B cell (primary cell): ENCODE measurements at regions not wholly inside any gene's neighbourhood (a gene's known extent, or its start where the extent isn't known, plus 50 kb on each side); places are given as distances from the start of the nearest gene placed in this dataset.

Source experiments
- ATAC-seq: fragments of 200-7000 bp; cut with Tn5 transposase; one replicate; pipeline ENCODE4 v1.10.0; 2021; ENCODE audit warnings: low read depth, mild to moderate bottlenecking, moderate number of reproducible peaks, moderate library complexity
- CTCF ChIA-PET: fragments of 350-600 bp; sonication (Branson Sonifier 250); formaldehyde crosslinking; loops from one replicate; lab custom pipeline; 2021; ENCODE audit warnings: antibody characterized with exemption, inconsistent platforms; lab: Charles Lee
- POLR2A ChIA-PET: fragments of 350-600 bp; sonication (Branson Sonifier 250); formaldehyde crosslinking; loops from one replicate; lab custom pipeline; 2021; ENCODE audit warnings: antibody characterized with exemption; lab: Charles Lee
- DNase-seq: peaks from one replicate; pipeline ENCODE4 v3.0.0; 2013
- H2AFZ ChIP-seq: 2 replicates; pipeline ENCODE4 v1.6.1; 2012; ENCODE audit warnings: mild to moderate bottlenecking, low read depth, low read length; ENCODE audit not compliant: insufficient read depth, poor library complexity, severe bottlenecking
- H3K27ac ChIP-seq, 2 donors: 1 replicate in 1 of 2; 2 replicates in 1 of 2; pipeline ENCODE4 v1.5.1; 2012 to 2013; ENCODE audit warnings: low read length in 2 of 2, mild to moderate bottlenecking in 2 of 2, moderate library complexity in 1 of 2
- H3K27me3 ChIP-seq, 4 experiments: fragments of 200-600 bp in 1 of 4; sonication (generic) in 1 of 4; replicated peaks in 1 of 4; 1 replicate in 2 of 4; 2 replicates in 2 of 4; pipeline versions ENCODE4 v1.6.1 to v1.7.0; 2013 to 2016; ENCODE audit warnings: low read length in 3 of 4, mild to moderate bottlenecking in 2 of 4, mixed read lengths in 1 of 4, moderate library complexity in 1 of 4; ENCODE audit not compliant: insufficient read depth in 4 of 4, control insufficient read depth in 3 of 4; ENCODE audit errors: control extremely low read depth in 1 of 4
- H3K36me3 ChIP-seq, 2 experiments: replicated peaks in 1 of 2; 1 replicate in 1 of 2; 2 replicates in 1 of 2; pipeline versions ENCODE4 v1.6.1 to v1.7.1; 2013; ENCODE audit warnings: low read length in 1 of 2; ENCODE audit not compliant: insufficient read depth in 2 of 2, control insufficient read depth in 1 of 2; ENCODE audit errors: control extremely low read depth in 1 of 2, extremely low read depth in 1 of 2
- H3K4me1 ChIP-seq, 2 donors: fragments of 200-600 bp in 1 of 2; sonication (generic) in 1 of 2; 1 replicate in 1 of 2; 2 replicates in 1 of 2; pipeline versions ENCODE4 v1.5.1 to v1.6.1; 2013 to 2017; ENCODE audit warnings: low read length in 2 of 2; ENCODE audit not compliant: control insufficient read depth in 2 of 2, insufficient read depth in 2 of 2
- H3K4me2 ChIP-seq: replicated peaks from 2 replicates; pipeline ENCODE3; 2012; ENCODE audit warnings: mild to moderate bottlenecking, low read depth, low read length; ENCODE audit not compliant: poor library complexity, severe bottlenecking
- H3K4me3 ChIP-seq, 5 experiments: fragments of 200-600 bp in 1 of 5; sonication (generic) in 1 of 5; 1 replicate in 3 of 5; 2 replicates in 2 of 5; pipeline versions ENCODE4 v1.5.1 to v1.7.0; 2011 to 2016; ENCODE audit warnings: low read length in 4 of 5, mild to moderate bottlenecking in 4 of 5, low read depth in 2 of 5, control low read depth in 1 of 5, moderate library complexity in 1 of 5; ENCODE audit not compliant: insufficient read depth in 1 of 5; ENCODE audit errors: control extremely low read depth in 1 of 5, extremely low read depth in 1 of 5
- H3K79me2 ChIP-seq: fragments of 200-600 bp; sonication (generic); one replicate; pipeline ENCODE4 v1.6.0; 2016; ENCODE audit warnings: low read length; ENCODE audit not compliant: control insufficient read depth, insufficient read depth
- H3K9ac ChIP-seq: fragments of 200-600 bp; sonication (generic); 2 replicates; pipeline ENCODE4 v1.6.1; 2017; ENCODE audit warnings: mild to moderate bottlenecking, low read length, moderate library complexity
- H3K9me3 ChIP-seq, 3 donors: one replicate each; pipeline versions ENCODE4 v1.6.1 to v1.7.1; 2013; ENCODE audit warnings: low read length in 2 of 3; ENCODE audit not compliant: control insufficient read depth in 2 of 3, insufficient read depth in 1 of 3; ENCODE audit errors: control extremely low read depth in 1 of 3
- H4K20me1 ChIP-seq: 2 replicates; pipeline ENCODE4 v1.6.0; 2012; ENCODE audit warnings: mild to moderate bottlenecking, low read length; ENCODE audit not compliant: insufficient read depth, control insufficient read depth, poor library complexity, severe bottlenecking
- H3K27ac Mint-ChIP-seq: one replicate; pipeline ENCODE4 v1.8.0; 2021; ENCODE audit warnings: mixed read lengths
- H3K27me3 Mint-ChIP-seq: one replicate; pipeline ENCODE4 v1.8.0; 2021; ENCODE audit warnings: mixed read lengths
- H3K4me1 Mint-ChIP-seq: one replicate; pipeline ENCODE4 v1.8.0; 2021; ENCODE audit warnings: mixed read lengths
- H3K4me3 Mint-ChIP-seq: one replicate; pipeline ENCODE4 v1.8.0; 2021; ENCODE audit warnings: mixed read lengths
- H3K9me3 Mint-ChIP-seq: one replicate; pipeline ENCODE4 v1.8.0; 2022; ENCODE audit warnings: mixed read lengths; ENCODE audit not compliant: insufficient read depth
- CTCF ChIP-seq: fragments of 200-600 bp; IDR thresholded peaks from one replicate; pipeline ENCODE4 v1.8.0; 2022; ENCODE audit warnings: antibody characterized with exemption, mild to moderate bottlenecking
- EZH2 ChIP-seq: IDR thresholded peaks from 2 replicates; pipeline ENCODE4 v1.6.1; 2012; ENCODE audit warnings: borderline replicate concordance, low read depth, mild to moderate bottlenecking, moderate library complexity, low read length; ENCODE audit not compliant: insufficient read depth, poor library complexity, severe bottlenecking
- WGBS: methylation state at CpG from one replicate; pipeline ENCODE4 v1.1.5; 2013; ENCODE audit warnings: missing lambda C conversion rate; ENCODE audit not compliant: insufficient coverage; 5-methylcytosine and 5-hydroxymethylcytosine counted together
- intact Hi-C: fragments of 100-400 bp; cut with micrococcal nuclease; formaldehyde crosslinking; loops from one replicate; pipeline ENCODE4 v1.10.0; 2022

GRCh38 chr5:179427676-179428056, 82.4 kb upstream of the ADAMTS2 start:
- Histone ChIP-seq H3K4me2 (no peak overlapping the region), H3K79me2 (no peaks in the 10 kb centered on the region), H3K4me3 (no peak overlapping the region), H3K4me1 (no peaks in the 10 kb centered on the region), H3K9ac (no peak overlapping the region), H2AFZ (no peak overlapping the region), H3K9me3 (peaks cover 0 to 13% (median 0%) of the 10 kb centered on the region in 3 donors), H4K20me1 (no peaks in the 10 kb centered on the region), H3K36me3 (no peaks in the 10 kb centered on the region), H3K27me3 (no peaks in the 10 kb centered on the region), H3K27ac (no peak overlapping the region)
- no peaks in the 10 kb centered on the region for H3K9me3 Mint-ChIP-seq
- WGBS = 87% methylated on average over 16 of the region's 21 CpGs
- ChIA-PET CTCF (no interaction called here), POLR2A (no interaction called here)
- H3K27ac Mint-ChIP-seq = no peak overlapping the region
- ATAC-seq (no peak), DNase-seq (no peak)
- H3K4me1 Mint-ChIP-seq = no peaks in the 10 kb centered on the region
- TF ChIP-seq EZH2 (no peak), CTCF (no peak)
- intact Hi-C loops = no loop called here
- no peak overlapping the region for H3K4me3 Mint-ChIP-seq
- no peaks in the 10 kb centered on the region for H3K27me3 Mint-ChIP-seq

GRCh38 chr5:179427032-179427675, 81.9 kb upstream of the ADAMTS2 start:
- Histone ChIP-seq H4K20me1 (no peaks in the 10 kb centered on the region), H2AFZ (no peak overlapping the region), H3K4me3 (no peak overlapping the region), H3K4me1 (no peaks in the 10 kb centered on the region), H3K9me3 (peaks cover 0 to 11% (median 0%) of the 10 kb centered on the region in 3 donors), H3K27me3 (no peaks in the 10 kb centered on the region), H3K79me2 (no peaks in the 10 kb centered on the region), H3K36me3 (no peaks in the 10 kb centered on the region), H3K9ac (no peak overlapping the region), H3K4me2 (no peak overlapping the region), H3K27ac (no peak overlapping the region)
- no peak for DNase-seq
- Mint-ChIP-seq H3K27ac (no peak overlapping the region), H3K9me3 (no peaks in the 10 kb centered on the region), H3K4me1 (no peaks in the 10 kb centered on the region), H3K4me3 (no peak overlapping the region), H3K27me3 (no peaks in the 10 kb centered on the region)
- ATAC-seq = no peak
- intact Hi-C loops = no loop called here
- TF ChIP-seq EZH2 (no peak), CTCF (no peak)
- CTCF ChIA-PET = no interaction called here
- POLR2A ChIA-PET = no interaction called here
- WGBS = 83% methylated on average over 26 of the region's 28 CpGs
